GM18907 (cell line): ENCODE measurements at regions not wholly inside any gene's neighbourhood (a gene's known extent, or its start where the extent isn't known, plus 50 kb on each side); places are given as distances from the start of the nearest gene placed in this dataset.
"Not testable (repeated sequence)": the region's sequence is repeated elsewhere in the genome, so short reads cannot be mapped to it uniquely, and the experiment has no call there.

Experiments used
- ATAC-seq: cut with Tn5 transposase; IDR thresholded peaks from one replicate; pipeline ENCODE4 v1.9.1; 2021; ENCODE audit warnings: mild to moderate bottlenecking, moderate library complexity; ENCODE audit not compliant: unreplicated experiment

- ATAC-seq = no peak
Observed at GRCh38 chr1:70667494-70668170, 256.6 kb downstream of the CTH start.

- ATAC-seq = no peak
Observed at GRCh38 chr1:70671006-70671405, 259.9 kb downstream of the CTH start.

GRCh38 chr1:70672442-70672888, 261.4 kb downstream of the CTH start:
- no peak for ATAC-seq

GRCh38 chr1:70674941-70675685, 264.0 kb downstream of the CTH start:
- peak; percentile 51 for ATAC-seq

- ATAC-seq = peak; percentile 96
Observed at GRCh38 chr1:70675737-70676156, 264.7 kb downstream of the CTH start.

GRCh38 chr1:70685300-70686286, 274.5 kb downstream of the CTH start:
- peak; percentile 100 for ATAC-seq

- no peak for ATAC-seq
Observed at GRCh38 chr1:70688580-70688979, 277.5 kb downstream of the CTH start.

GRCh38 chr1:70706381-70707037, 295.4 kb downstream of the CTH start:
- no peak for ATAC-seq

GRCh38 chr1:70707214-70707613, 296.1 kb downstream of the CTH start:
- ATAC-seq = no peak

GRCh38 chr1:70714149-70714548, 303.1 kb downstream of the CTH start:
- ATAC-seq = no peak

GRCh38 chr1:70717211-70717610, 306.1 kb downstream of the CTH start:
- ATAC-seq = no peak

- no peak for ATAC-seq
Observed at GRCh38 chr1:70717656-70718055, 306.6 kb downstream of the CTH start.

- no peak for ATAC-seq
Observed at GRCh38 chr1:70718086-70718630, 307.1 kb downstream of the CTH start.

- no peak for ATAC-seq
Observed at GRCh38 chr1:70719154-70719553, 308.1 kb downstream of the CTH start.

GRCh38 chr1:70720109-70720508, 309.0 kb downstream of the CTH start:
- no peak for ATAC-seq

GRCh38 chr1:70720521-70720920, 309.5 kb downstream of the CTH start:
- ATAC-seq = no peak

- no peak for ATAC-seq
Observed at GRCh38 chr1:70727886-70728489, 316.9 kb downstream of the CTH start.

- ATAC-seq = not testable (repeated sequence)
Observed at GRCh38 chr1:70736518-70736917, 311.1 kb downstream of the PTGER3 start.

- no peak for ATAC-seq
Observed at GRCh38 chr1:70737125-70737524, 310.5 kb downstream of the PTGER3 start.

- no peak for ATAC-seq
Observed at GRCh38 chr1:70738624-70739023, 309.0 kb downstream of the PTGER3 start.
